ENCODE measurements at regions not wholly inside any gene's neighbourhood (a gene's known extent, or its start where the extent isn't known, plus 50 kb on each side); places are given as distances from the start of the nearest gene placed in this dataset.
A peak's percentile ranks its signal among the peaks of the same experiment; 100 is the strongest.

DNA sequence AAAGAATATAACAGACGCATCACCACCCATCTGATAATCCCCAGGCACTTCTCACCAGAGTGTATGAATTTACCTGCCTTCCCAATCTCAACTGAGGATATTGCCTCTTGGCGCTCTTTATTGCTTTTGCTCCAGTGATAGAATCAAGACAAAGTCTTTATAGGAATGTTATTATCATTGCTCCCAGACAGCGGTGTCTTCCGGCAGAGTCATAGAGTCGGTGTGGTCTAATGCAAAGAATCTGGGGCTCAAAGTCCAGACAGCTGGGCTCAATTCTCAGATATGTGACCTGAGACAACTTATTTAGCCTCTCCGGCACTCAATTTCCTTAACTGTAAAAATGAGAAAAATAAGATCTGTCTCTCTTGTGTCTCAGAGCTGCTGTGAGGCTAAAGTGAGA, 106.1 kb upstream of the PAK3 start:
- Mint-ChIP-seq H3K27me3 (peaks cover 4% of the 10 kb centered on the region), H3K27ac (peak overlapping the region in 1 of 3 donors; percentile 34), H3K4me3 (no peak overlapping the region), H3K9me3 (peaks cover 0 to 2% (median 0%) of the 10 kb centered on the region in 7 donors), H3K36me3 (no peaks in the 10 kb centered on the region), H3K4me1 (no peaks in the 10 kb centered on the region)
- Histone ChIP-seq H3K4me3 (ENCODE audit: low read depth, low read length) (no peak overlapping the region), H3K9me3 (ENCODE audit: control insufficient read depth in 2 of 2, low read length in 2 of 2) (no peaks in the 10 kb centered on the region), H3K36me3 (ENCODE audit: control insufficient read depth, insufficient read depth, low read length) (no peaks in the 10 kb centered on the region), H3K4me1 (ENCODE audit: control insufficient read depth, insufficient read depth, low read length, poor library complexity, severe bottlenecking) (no peaks in the 10 kb centered on the region), H3K27me3 (ENCODE audit: control insufficient read depth, insufficient read depth, low read length) (no peaks in the 10 kb centered on the region), H3K27ac (ENCODE audit: insufficient read depth, low read length, poor library complexity, severe bottlenecking) (no peak overlapping the region)
- ATAC-seq (ENCODE audit: low read depth in 2 of 2), result no peak
- DNase-seq, result no peak

DNA sequence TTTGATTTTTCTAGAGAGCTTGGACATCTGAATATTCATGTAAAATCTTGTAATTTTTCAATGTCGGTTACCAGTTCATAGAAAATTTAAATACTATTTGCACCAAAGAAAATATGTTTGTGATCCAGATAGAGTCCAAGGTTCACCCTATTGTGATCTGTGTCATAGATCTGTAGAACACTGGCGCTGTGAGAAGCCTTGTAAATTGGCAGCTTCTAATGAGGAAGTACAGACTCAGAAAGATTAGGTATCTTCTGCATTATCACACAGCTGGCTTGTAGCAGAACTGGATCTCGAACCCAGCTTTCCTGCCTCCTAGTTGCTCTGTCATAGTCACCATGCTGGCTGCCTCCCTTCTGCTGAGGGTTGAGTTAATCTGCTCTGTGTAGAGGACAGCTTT, 106.5 kb upstream of the PAK3 start:
- Histone ChIP-seq H3K9me3 (ENCODE audit: control insufficient read depth in 2 of 2, low read length in 2 of 2) (no peaks in the 10 kb centered on the region), H3K27me3 (ENCODE audit: control insufficient read depth, insufficient read depth, low read length) (no peaks in the 10 kb centered on the region), H3K4me1 (ENCODE audit: control insufficient read depth, insufficient read depth, low read length, poor library complexity, severe bottlenecking) (no peaks in the 10 kb centered on the region), H3K27ac (ENCODE audit: insufficient read depth, low read length, poor library complexity, severe bottlenecking) (no peak overlapping the region), H3K4me3 (ENCODE audit: low read depth, low read length) (no peak overlapping the region), H3K36me3 (ENCODE audit: control insufficient read depth, insufficient read depth, low read length) (no peaks in the 10 kb centered on the region)
- no peak for DNase-seq
- Mint-ChIP-seq H3K9me3 (peaks cover 0 to 2% (median 0%) of the 10 kb centered on the region in 7 donors), H3K27me3 (peaks cover 4% of the 10 kb centered on the region), H3K36me3 (no peaks in the 10 kb centered on the region), H3K27ac (no peak overlapping the region), H3K4me3 (no peak overlapping the region), H3K4me1 (no peaks in the 10 kb centered on the region)
- no peak for ATAC-seq (ENCODE audit: low read depth in 2 of 2)

DNA sequence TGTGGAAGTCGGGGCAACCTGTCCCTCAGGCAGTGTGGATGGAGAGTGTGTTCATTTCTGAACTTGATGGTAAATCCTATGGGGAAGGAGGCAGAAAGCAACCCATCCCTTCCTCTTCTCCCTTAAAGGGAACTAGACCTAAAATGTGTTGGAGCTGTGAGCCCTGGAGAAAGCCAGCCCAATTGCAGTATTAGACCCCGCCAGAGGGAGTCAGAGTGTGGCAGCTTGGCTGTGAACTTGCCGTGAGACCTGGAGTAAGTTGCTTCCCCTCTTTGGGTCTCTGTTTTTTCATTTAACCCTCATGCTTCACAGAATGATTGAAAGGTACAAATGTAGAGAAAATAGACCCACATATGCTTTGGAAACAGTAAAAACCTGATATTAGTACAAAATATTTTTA, 108.7 kb upstream of the PAK3 start:
- H3K27me3 Mint-ChIP-seq, result peaks cover 4% of the 10 kb centered on the region
- Histone ChIP-seq H3K4me1 (ENCODE audit: control insufficient read depth, insufficient read depth, low read length, poor library complexity, severe bottlenecking) (no peaks in the 10 kb centered on the region), H3K27ac (ENCODE audit: insufficient read depth, low read length, poor library complexity, severe bottlenecking) (no peak overlapping the region), H3K36me3 (ENCODE audit: control insufficient read depth, insufficient read depth, low read length) (no peaks in the 10 kb centered on the region), H3K27me3 (ENCODE audit: control insufficient read depth, insufficient read depth, low read length) (no peaks in the 10 kb centered on the region), H3K9me3 (ENCODE audit: control insufficient read depth in 2 of 2, low read length in 2 of 2) (no peaks in the 10 kb centered on the region), H3K4me3 (ENCODE audit: low read depth, low read length) (no peak overlapping the region)
- DNase-seq, result no peak
- peaks cover 0 to 2% (median 0%) of the 10 kb centered on the region in 7 donors for H3K9me3 Mint-ChIP-seq
- no peaks in the 10 kb centered on the region for H3K36me3 Mint-ChIP-seq
- H3K4me1 Mint-ChIP-seq, result no peaks in the 10 kb centered on the region
- no peak overlapping the region for H3K4me3 Mint-ChIP-seq
- no peak overlapping the region for H3K27ac Mint-ChIP-seq
- no peak for ATAC-seq (ENCODE audit: low read depth in 2 of 2)

DNA sequence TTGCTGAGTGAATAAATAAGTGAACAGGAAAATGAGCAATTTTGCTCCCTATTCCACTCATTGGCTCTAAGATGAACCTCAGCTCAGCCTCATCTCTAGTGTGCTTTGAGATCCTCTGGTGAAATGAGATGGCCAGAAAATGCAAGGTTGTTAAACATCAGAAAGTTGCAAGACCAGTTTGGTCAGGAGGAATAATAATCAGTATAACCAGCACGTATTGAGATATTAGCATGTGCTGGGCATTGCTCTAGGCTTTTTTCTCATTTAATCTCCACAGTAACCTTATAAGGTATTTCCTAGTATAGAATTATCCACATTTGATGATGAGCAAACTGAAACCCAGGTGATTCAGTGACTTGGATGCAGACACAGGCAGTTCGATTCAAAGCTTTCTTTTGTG, 110.5 kb upstream of the PAK3 start:
- no peak overlapping the region for H3K4me3 Mint-ChIP-seq
- H3K36me3 Mint-ChIP-seq, result no peaks in the 10 kb centered on the region
- no peak overlapping the region for H3K27ac ChIP-seq (ENCODE audit: insufficient read depth, low read length, poor library complexity, severe bottlenecking)
- H3K4me1 Mint-ChIP-seq, result no peaks in the 10 kb centered on the region
- no peaks in the 10 kb centered on the region for H3K4me1 ChIP-seq (ENCODE audit: control insufficient read depth, insufficient read depth, low read length, poor library complexity, severe bottlenecking)
- H3K27me3 Mint-ChIP-seq, result peaks cover 4% of the 10 kb centered on the region
- H3K27ac Mint-ChIP-seq, result no peak overlapping the region
- H3K36me3 ChIP-seq (ENCODE audit: control insufficient read depth, insufficient read depth, low read length), result no peaks in the 10 kb centered on the region
- H3K9me3 ChIP-seq (ENCODE audit: control insufficient read depth in 2 of 2, low read length in 2 of 2), result no peaks in the 10 kb centered on the region
- DNase-seq (no peak), ATAC-seq (ENCODE audit: low read depth in 2 of 2) (no peak)
- H3K27me3 ChIP-seq (ENCODE audit: control insufficient read depth, insufficient read depth, low read length), result no peaks in the 10 kb centered on the region
- H3K9me3 Mint-ChIP-seq, result peaks cover 0 to 2% (median 0%) of the 10 kb centered on the region in 7 donors
- H3K4me3 ChIP-seq (ENCODE audit: low read depth, low read length), result no peak overlapping the region

DNA sequence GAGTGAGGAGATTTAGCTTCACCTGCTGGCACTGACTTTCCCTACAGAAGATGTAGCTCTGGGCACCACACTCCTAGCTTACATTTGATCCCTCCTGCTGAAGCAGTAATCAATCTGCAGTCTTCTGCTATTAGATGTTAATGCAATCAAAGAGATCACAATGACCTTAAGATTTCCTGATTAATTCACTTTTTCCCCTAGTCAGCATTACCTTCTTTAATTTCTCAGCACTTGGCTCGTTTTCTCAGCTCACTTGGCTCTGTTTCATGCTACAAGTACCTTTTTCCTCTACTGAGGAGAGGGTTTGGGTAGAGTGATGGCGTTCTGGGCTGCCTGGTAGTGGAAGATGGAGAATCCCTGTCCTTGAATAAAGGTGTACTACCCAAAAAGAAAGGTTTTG, 113.0 kb upstream of the PAK3 start:
- Histone ChIP-seq H3K9me3 (ENCODE audit: control insufficient read depth in 2 of 2, low read length in 2 of 2) (no peaks in the 10 kb centered on the region), H3K27ac (ENCODE audit: insufficient read depth, low read length, poor library complexity, severe bottlenecking) (no peak overlapping the region), H3K4me1 (ENCODE audit: control insufficient read depth, insufficient read depth, low read length, poor library complexity, severe bottlenecking) (no peaks in the 10 kb centered on the region), H3K36me3 (ENCODE audit: control insufficient read depth, insufficient read depth, low read length) (no peaks in the 10 kb centered on the region), H3K27me3 (ENCODE audit: control insufficient read depth, insufficient read depth, low read length) (no peaks in the 10 kb centered on the region), H3K4me3 (ENCODE audit: low read depth, low read length) (no peak overlapping the region)
- Mint-ChIP-seq H3K9me3 (no peaks in the 10 kb centered on the region), H3K4me1 (no peaks in the 10 kb centered on the region), H3K4me3 (no peak overlapping the region), H3K27ac (no peak overlapping the region), H3K36me3 (no peaks in the 10 kb centered on the region), H3K27me3 (no peaks in the 10 kb centered on the region)
- no peak for DNase-seq
- ATAC-seq (ENCODE audit: low read depth in 2 of 2), result no peak

DNA sequence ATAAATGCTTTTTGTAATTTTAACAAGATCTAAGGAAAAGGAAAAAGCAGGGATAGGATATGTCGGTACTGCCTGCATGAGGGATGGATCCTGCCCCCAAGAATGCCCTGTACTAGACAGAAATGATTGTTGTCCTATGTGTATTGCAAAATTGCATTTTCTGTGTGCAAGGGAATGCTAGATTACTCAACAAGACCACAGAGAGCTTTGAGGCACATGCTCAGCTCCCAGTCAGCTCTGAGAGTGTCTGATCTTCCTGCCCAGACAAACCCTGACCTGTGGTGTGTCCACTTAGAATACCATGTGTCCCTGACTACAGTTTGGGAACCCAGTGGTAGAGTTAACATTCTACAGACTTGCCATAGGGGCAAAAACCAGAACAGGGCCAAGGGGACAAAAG, 129.2 kb upstream of the PAK3 start:
- no peaks in the 10 kb centered on the region for H3K27me3 Mint-ChIP-seq
- no peaks in the 10 kb centered on the region for H3K9me3 ChIP-seq (ENCODE audit: control insufficient read depth in 2 of 2, low read length in 2 of 2)
- no peaks in the 10 kb centered on the region for H3K36me3 Mint-ChIP-seq
- H3K4me1 Mint-ChIP-seq, result no peaks in the 10 kb centered on the region
- H3K4me3 Mint-ChIP-seq, result no peak overlapping the region
- DNase-seq (no peak), ATAC-seq (ENCODE audit: low read depth in 2 of 2) (no peak)
- peaks cover 0 to 4% (median 0%) of the 10 kb centered on the region in 7 donors for H3K9me3 Mint-ChIP-seq
- H3K27me3 ChIP-seq (ENCODE audit: control insufficient read depth, insufficient read depth, low read length), result no peaks in the 10 kb centered on the region
- no peak overlapping the region for H3K27ac ChIP-seq (ENCODE audit: insufficient read depth, low read length, poor library complexity, severe bottlenecking)
- H3K36me3 ChIP-seq (ENCODE audit: control insufficient read depth, insufficient read depth, low read length), result no peaks in the 10 kb centered on the region
- H3K4me1 ChIP-seq (ENCODE audit: control insufficient read depth, insufficient read depth, low read length, poor library complexity, severe bottlenecking), result no peaks in the 10 kb centered on the region
- H3K27ac Mint-ChIP-seq, result no peak overlapping the region
- H3K4me3 ChIP-seq (ENCODE audit: low read depth, low read length), result no peak overlapping the region

DNA sequence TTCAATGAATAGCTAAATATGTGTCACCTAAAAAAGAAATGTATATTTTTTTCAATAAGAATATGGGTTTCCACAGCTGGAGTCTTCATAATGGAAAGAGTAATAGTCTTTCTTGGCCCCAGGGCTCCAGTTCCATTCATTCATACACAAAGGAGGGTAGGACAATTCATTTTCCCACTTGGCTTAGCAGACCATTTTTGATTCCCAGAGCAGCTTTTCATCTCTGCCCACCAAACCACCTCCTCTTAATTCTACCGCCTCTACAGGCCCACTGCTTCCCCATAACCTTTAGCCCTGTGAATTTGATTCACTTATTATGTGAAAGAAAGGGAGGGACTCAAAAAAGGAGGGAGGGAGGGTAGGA, 129.9 kb upstream of the PAK3 start:
- H3K9me3 ChIP-seq (ENCODE audit: control insufficient read depth in 2 of 2, low read length in 2 of 2), result no peaks in the 10 kb centered on the region
- Mint-ChIP-seq H3K9me3 (peaks cover 0 to 4% (median 0%) of the 10 kb centered on the region in 7 donors), H3K4me1 (no peaks in the 10 kb centered on the region), H3K36me3 (no peaks in the 10 kb centered on the region), H3K4me3 (no peak overlapping the region), H3K27ac (no peak overlapping the region), H3K27me3 (no peaks in the 10 kb centered on the region)
- DNase-seq (no peak), ATAC-seq (ENCODE audit: low read depth in 2 of 2) (no peak)
- H3K27ac ChIP-seq (ENCODE audit: insufficient read depth, low read length, poor library complexity, severe bottlenecking), result no peak overlapping the region
- H3K4me3 ChIP-seq (ENCODE audit: low read depth, low read length), result no peak overlapping the region
- no peaks in the 10 kb centered on the region for H3K36me3 ChIP-seq (ENCODE audit: control insufficient read depth, insufficient read depth, low read length)
- no peaks in the 10 kb centered on the region for H3K27me3 ChIP-seq (ENCODE audit: control insufficient read depth, insufficient read depth, low read length)
- no peaks in the 10 kb centered on the region for H3K4me1 ChIP-seq (ENCODE audit: control insufficient read depth, insufficient read depth, low read length, poor library complexity, severe bottlenecking)

DNA sequence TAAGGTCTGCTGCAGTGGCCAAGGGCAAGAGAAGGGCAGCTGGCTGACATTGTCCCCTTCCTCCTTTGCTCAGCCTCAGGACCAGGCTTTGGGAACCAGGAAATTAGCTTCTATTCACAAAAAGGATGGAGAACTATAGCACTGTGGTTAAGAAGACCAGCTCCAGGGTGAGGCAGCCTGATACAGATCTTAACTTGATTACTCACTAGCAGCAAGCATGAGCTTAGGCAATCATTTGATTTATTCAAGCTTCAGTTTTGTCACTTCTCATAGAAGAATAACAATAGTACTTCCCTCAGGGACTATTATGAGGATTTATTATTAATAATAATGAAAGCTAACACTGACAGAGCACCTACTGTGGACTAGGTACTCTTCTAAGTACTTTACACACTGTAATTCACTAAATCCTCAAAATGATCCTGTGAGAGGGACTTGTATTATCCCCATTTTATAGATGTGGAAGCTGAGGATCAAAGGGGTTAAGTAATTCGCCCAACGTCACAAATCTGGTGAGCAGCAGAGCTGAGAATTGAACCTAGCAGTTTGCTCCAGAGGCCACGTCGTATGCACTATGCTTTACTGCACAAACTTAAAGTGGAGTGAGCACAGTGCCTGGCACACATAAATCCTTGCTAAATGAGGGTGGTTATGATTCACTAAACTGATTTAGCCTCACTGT, 130.4 kb upstream of the PAK3 start:
- Histone ChIP-seq H3K27ac (ENCODE audit: insufficient read depth, low read length, poor library complexity, severe bottlenecking) (no peak overlapping the region), H3K36me3 (ENCODE audit: control insufficient read depth, insufficient read depth, low read length) (no peaks in the 10 kb centered on the region), H3K4me1 (ENCODE audit: control insufficient read depth, insufficient read depth, low read length, poor library complexity, severe bottlenecking) (no peaks in the 10 kb centered on the region), H3K9me3 (ENCODE audit: control insufficient read depth in 2 of 2, low read length in 2 of 2) (no peaks in the 10 kb centered on the region), H3K27me3 (ENCODE audit: control insufficient read depth, insufficient read depth, low read length) (no peaks in the 10 kb centered on the region), H3K4me3 (ENCODE audit: low read depth, low read length) (no peak overlapping the region)
- H3K4me3 Mint-ChIP-seq, result no peak overlapping the region
- H3K36me3 Mint-ChIP-seq, result no peaks in the 10 kb centered on the region
- ATAC-seq (ENCODE audit: low read depth in 2 of 2) (no peak), DNase-seq (no peak)
- no peaks in the 10 kb centered on the region for H3K27me3 Mint-ChIP-seq
- H3K27ac Mint-ChIP-seq, result no peak overlapping the region
- H3K9me3 Mint-ChIP-seq, result peaks cover 0 to 4% (median 0%) of the 10 kb centered on the region in 7 donors
- no peaks in the 10 kb centered on the region for H3K4me1 Mint-ChIP-seq

Data from CD4-positive, CD25-positive, alpha-beta regulatory T cell (primary cell).